Smooth muscle cell (in vitro differentiated cells): ENCODE measurements at regions not wholly inside any gene's neighbourhood (a gene's known extent, or its start where the extent isn't known, plus 50 kb on each side); places are given as distances from the start of the nearest gene placed in this dataset.

Experiments used
- DNase-seq: peaks from one replicate; lab custom pipeline; 2025; ENCODE audit not compliant: unreplicated experiment; lab: John Stamatoyannopoulos, UW
- H2AFZ ChIP-seq: fragments of 200-600 bp; sonication (generic); 2 replicates; pipeline ENCODE4 v1.6.0; 2016; ENCODE audit warnings: antibody characterized with exemption, low read depth, mild to moderate bottlenecking
- H3F3A ChIP-seq: fragments of 200-600 bp; sonication (generic); 2 replicates; pipeline ENCODE4 v1.6.0; 2017; ENCODE audit warnings: antibody characterized with exemption, low read depth
- H3K27ac ChIP-seq: fragments of 200-600 bp; sonication (generic); 2 replicates; pipeline ENCODE4 v1.5.1; 2016; ENCODE audit warnings: low read depth, mild to moderate bottlenecking
- H3K27me3 ChIP-seq: fragments of 200-600 bp; sonication (generic); 2 replicates; pipeline ENCODE4 v1.6.1; 2016; ENCODE audit warnings: low read depth, mild to moderate bottlenecking
- H3K36me3 ChIP-seq: fragments of 200-600 bp; sonication (generic); 2 replicates; pipeline ENCODE4 v1.5.1; 2016; ENCODE audit warnings: low read depth
- H3K4me1 ChIP-seq: fragments of 200-600 bp; sonication (generic); 2 replicates; pipeline ENCODE4 v1.5.1; 2016; ENCODE audit warnings: low read depth
- H3K4me2 ChIP-seq: fragments of 200-600 bp; sonication (generic); 2 replicates; pipeline ENCODE4 v1.6.0; 2016; ENCODE audit warnings: mild to moderate bottlenecking
- H3K4me3 ChIP-seq: fragments of 200-600 bp; sonication (generic); 2 replicates; pipeline ENCODE4 v1.5.1; 2016; ENCODE audit warnings: mild to moderate bottlenecking
- H3K79me2 ChIP-seq: fragments of 200-600 bp; sonication (generic); 2 replicates; pipeline ENCODE4 v1.6.0; 2016; ENCODE audit warnings: low read depth, mild to moderate bottlenecking
- H3K9ac ChIP-seq: fragments of 200-600 bp; sonication (generic); 2 replicates; pipeline ENCODE4 v1.6.0; 2016; ENCODE audit warnings: low read depth
- H3K9me3 ChIP-seq: fragments of 200-600 bp; sonication (generic); replicated peaks from 2 replicates; pipeline ENCODE4 v1.5.1; 2016; ENCODE audit warnings: low read depth
- H4K20me1 ChIP-seq: fragments of 200-600 bp; sonication (generic); 2 replicates; pipeline ENCODE4 v1.6.0; 2016; ENCODE audit warnings: low read depth
- WGBS: methylation state at CpG from one replicate; pipeline ENCODE4 v1.1.7; 2016; ENCODE audit warnings: low lambda C conversion rate; 5-methylcytosine and 5-hydroxymethylcytosine counted together
- TF ChIP-seq, protein P1 (sequence below): fragments of 200-600 bp; sonication (generic); IDR thresholded peaks from 2 replicates; pipeline ENCODE4 v1.5.1; 2017; ENCODE audit warnings: borderline replicate concordance, mild to moderate bottlenecking, antibody characterized with exemption; ENCODE audit not compliant: insufficient read depth, poor library complexity, severe bottlenecking

DNA sequence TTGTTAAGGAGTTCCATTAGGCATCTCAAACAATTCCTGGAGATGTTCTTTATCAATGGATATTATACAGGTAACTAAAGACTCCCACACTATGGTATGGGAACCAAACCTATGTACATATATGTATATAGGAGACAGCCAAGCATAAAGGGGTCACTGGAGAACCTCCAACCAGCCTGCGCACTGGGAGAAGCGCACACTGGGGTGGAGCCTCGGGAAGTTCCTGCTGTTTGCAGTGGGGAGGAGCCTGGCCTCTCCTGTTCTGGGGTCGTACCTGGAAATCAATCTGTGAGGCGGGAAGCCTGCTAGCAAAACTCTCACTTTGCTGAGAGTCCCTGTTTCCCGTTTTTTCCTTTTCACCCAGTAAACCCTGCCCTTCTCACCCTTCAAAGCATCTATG lies 83.1 kb upstream of the CREB1 start:
- H3K36me3 ChIP-seq = no peaks in the 10 kb centered on the region
- H3K4me1 ChIP-seq = no peaks in the 10 kb centered on the region
- H3K9ac ChIP-seq = no peak overlapping the region
- no peak overlapping the region for H3K4me2 ChIP-seq
- DNase-seq = no peak
- H3K79me2 ChIP-seq = no peaks in the 10 kb centered on the region
- H3F3A ChIP-seq = no peaks in the 10 kb centered on the region
- H3K27me3 ChIP-seq = no peaks in the 10 kb centered on the region
- H3K9me3 ChIP-seq = no peaks in the 10 kb centered on the region
- no peaks in the 10 kb centered on the region for H4K20me1 ChIP-seq
- H3K4me3 ChIP-seq = no peak overlapping the region
- no peak overlapping the region for H3K27ac ChIP-seq
- no peak overlapping the region for H2AFZ ChIP-seq
- TF ChIP-seq, protein P1, sequence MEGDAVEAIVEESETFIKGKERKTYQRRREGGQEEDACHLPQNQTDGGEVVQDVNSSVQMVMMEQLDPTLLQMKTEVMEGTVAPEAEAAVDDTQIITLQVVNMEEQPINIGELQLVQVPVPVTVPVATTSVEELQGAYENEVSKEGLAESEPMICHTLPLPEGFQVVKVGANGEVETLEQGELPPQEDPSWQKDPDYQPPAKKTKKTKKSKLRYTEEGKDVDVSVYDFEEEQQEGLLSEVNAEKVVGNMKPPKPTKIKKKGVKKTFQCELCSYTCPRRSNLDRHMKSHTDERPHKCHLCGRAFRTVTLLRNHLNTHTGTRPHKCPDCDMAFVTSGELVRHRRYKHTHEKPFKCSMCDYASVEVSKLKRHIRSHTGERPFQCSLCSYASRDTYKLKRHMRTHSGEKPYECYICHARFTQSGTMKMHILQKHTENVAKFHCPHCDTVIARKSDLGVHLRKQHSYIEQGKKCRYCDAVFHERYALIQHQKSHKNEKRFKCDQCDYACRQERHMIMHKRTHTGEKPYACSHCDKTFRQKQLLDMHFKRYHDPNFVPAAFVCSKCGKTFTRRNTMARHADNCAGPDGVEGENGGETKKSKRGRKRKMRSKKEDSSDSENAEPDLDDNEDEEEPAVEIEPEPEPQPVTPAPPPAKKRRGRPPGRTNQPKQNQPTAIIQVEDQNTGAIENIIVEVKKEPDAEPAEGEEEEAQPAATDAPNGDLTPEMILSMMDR = no peak
- 58% methylated on average over 6 of the region's 6 CpGs for WGBS

DNA sequence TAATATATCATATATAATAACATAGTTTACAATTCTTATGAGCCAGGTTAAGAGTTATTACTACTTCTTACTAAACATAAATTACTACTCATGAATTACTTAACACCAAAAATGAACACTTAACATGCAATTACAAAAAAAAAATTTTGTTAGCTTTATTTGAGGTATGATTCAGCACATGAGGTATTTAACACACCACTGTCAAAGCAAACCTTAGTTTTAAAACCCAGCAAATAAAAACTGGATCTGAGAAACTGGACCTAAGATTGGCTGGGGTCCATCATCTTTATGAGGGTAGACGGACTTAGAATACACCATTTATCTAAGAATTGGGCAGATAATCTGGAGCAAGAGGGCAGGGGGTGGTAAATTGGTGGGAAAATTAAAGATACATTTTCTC lies 81.8 kb upstream of the CREB1 start:
- H2AFZ ChIP-seq = no peak overlapping the region
- TF ChIP-seq, protein P1 = no peak
- H4K20me1 ChIP-seq = no peaks in the 10 kb centered on the region
- no peak overlapping the region for H3K27ac ChIP-seq
- no peaks in the 10 kb centered on the region for H3F3A ChIP-seq
- H3K27me3 ChIP-seq = no peaks in the 10 kb centered on the region
- H3K4me3 ChIP-seq = no peak overlapping the region
- DNase-seq = no peak
- H3K36me3 ChIP-seq = no peaks in the 10 kb centered on the region
- 45% methylated on average over 1 of the region's 1 CpG for WGBS
- H3K9me3 ChIP-seq = no peaks in the 10 kb centered on the region
- H3K79me2 ChIP-seq = no peaks in the 10 kb centered on the region
- no peak overlapping the region for H3K4me2 ChIP-seq
- no peaks in the 10 kb centered on the region for H3K4me1 ChIP-seq
- no peak overlapping the region for H3K9ac ChIP-seq

DNA sequence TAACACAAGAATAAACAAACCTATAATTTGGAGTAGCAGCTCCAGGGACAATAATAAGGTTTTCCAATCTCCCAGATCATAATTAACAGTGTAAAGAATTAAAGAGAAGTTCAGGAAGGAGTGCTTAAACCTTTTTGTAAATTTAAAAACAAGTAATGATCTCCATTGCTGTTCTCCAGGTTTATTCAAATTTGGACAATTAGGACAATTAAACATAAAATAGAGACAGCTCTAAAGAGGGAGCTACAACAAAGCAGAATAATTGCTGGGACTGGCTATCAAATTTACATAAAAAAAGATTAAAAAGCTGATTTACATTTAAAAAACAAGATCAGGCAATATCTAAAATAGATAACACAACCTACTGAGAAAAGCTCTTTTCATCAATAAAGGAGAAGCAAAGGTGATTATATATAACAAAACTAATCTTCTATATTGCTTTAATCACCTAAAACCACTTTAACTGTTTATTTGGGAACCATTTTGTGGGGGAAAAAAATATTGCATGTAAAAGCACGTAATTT lies 80.1 kb upstream of the CREB1 start:
- no peak overlapping the region for H3K27ac ChIP-seq
- no peaks in the 10 kb centered on the region for H3K79me2 ChIP-seq
- H3K9ac ChIP-seq = no peak overlapping the region
- H3K4me1 ChIP-seq = no peaks in the 10 kb centered on the region
- no peak for DNase-seq
- no peaks in the 10 kb centered on the region for H3F3A ChIP-seq
- no peaks in the 10 kb centered on the region for H3K9me3 ChIP-seq
- TF ChIP-seq, protein P1 = no peak
- H3K4me3 ChIP-seq = no peak overlapping the region
- WGBS = 59% methylated on average over 1 of the region's 1 CpG
- no peak overlapping the region for H3K4me2 ChIP-seq
- H4K20me1 ChIP-seq = no peaks in the 10 kb centered on the region
- H3K27me3 ChIP-seq = no peaks in the 10 kb centered on the region
- H3K36me3 ChIP-seq = no peaks in the 10 kb centered on the region
- no peak overlapping the region for H2AFZ ChIP-seq

DNA sequence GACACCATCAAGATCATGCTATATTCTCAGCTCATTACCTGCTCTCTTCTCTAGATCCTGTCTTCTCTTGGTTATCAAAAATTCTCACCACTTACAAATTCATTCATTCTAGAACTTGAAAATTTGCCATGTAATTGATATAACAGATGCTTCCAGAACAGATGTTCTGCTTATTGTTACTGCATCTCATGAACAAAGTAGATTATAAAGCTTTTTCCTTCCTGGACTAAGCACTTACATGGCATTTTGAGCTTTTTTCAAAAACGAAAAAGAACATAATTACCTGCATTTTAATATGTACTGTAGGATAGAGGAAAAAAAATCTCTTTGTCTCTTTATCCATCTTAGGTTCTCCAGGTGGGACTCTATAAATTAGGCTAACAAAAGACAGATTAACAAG lies 79.6 kb upstream of the CREB1 start:
- TF ChIP-seq, protein P1 = no peak
- H3K27ac ChIP-seq = no peak overlapping the region
- H3K79me2 ChIP-seq = no peaks in the 10 kb centered on the region
- WGBS = 42% methylated on average over 1 of the region's 1 CpG
- H3F3A ChIP-seq = no peaks in the 10 kb centered on the region
- H3K4me1 ChIP-seq = no peaks in the 10 kb centered on the region
- no peaks in the 10 kb centered on the region for H3K36me3 ChIP-seq
- no peaks in the 10 kb centered on the region for H4K20me1 ChIP-seq
- no peak for DNase-seq
- H3K27me3 ChIP-seq = no peaks in the 10 kb centered on the region
- no peaks in the 10 kb centered on the region for H3K9me3 ChIP-seq
- no peak overlapping the region for H2AFZ ChIP-seq
- no peak overlapping the region for H3K9ac ChIP-seq
- no peak overlapping the region for H3K4me3 ChIP-seq
- no peak overlapping the region for H3K4me2 ChIP-seq
